Left lung (tissue), 4 donors: ENCODE measurements at regions not wholly inside any gene's neighbourhood (a gene's known extent, or its start where the extent isn't known, plus 50 kb on each side); places are given as distances from the start of the nearest gene placed in this dataset.

ENCODE experiments used
- ATAC-seq: fragments of 200-7000 bp; cut with Tn5 transposase; one replicate; pipeline ENCODE4 v1.9.1; 2020; ENCODE audit warnings: moderate library complexity
- DNase-seq, 4 donors: peaks; one replicate each; pipeline ENCODE4 v3.0.0-alpha.2; 2013 to 2020
- H3K27ac ChIP-seq, 2 donors: fragments of 200-600 bp; sonication (generic) in 1 of 2; one replicate each; pipeline versions ENCODE4 v1.5.0 to v1.8.0; 2020 to 2021
- H3K27me3 ChIP-seq, 2 donors: fragments of 200-600 bp; sonication (generic) in 1 of 2; one replicate each; pipeline versions ENCODE4 v1.5.0 to v1.8.0; 2020 to 2021
- H3K36me3 ChIP-seq, 2 donors: fragments of 200-600 bp; sonication (generic) in 1 of 2; one replicate each; pipeline versions ENCODE4 v1.5.0 to v1.8.0; 2020 to 2021
- H3K4me1 ChIP-seq, 2 donors: fragments of 200-600 bp; one replicate each; pipeline ENCODE4 v1.8.0; 2021
- H3K4me3 ChIP-seq, 2 donors: fragments of 200-600 bp; sonication (generic) in 1 of 2; one replicate each; pipeline versions ENCODE4 v1.5.0 to v1.8.0; 2020 to 2021; ENCODE audit warnings: mild to moderate bottlenecking in 1 of 2
- H3K9me3 ChIP-seq, 2 donors: fragments of 200-600 bp; sonication (generic) in 1 of 2; one replicate each; pipeline versions ENCODE4 v1.5.0 to v1.8.0; 2020 to 2021
- intact Hi-C, 2 donors: fragments of 100-400 bp; cut with DNase I; formaldehyde crosslinking; loops; one replicate each; pipeline versions ENCODE4 v1.11.2 to v1.14.2; 2022
- TF ChIP-seq, protein P1 (sequence below), 2 donors: fragments of 200-600 bp; sonication (generic) in 1 of 2; IDR thresholded peaks; one replicate each; pipeline versions ENCODE4 v1.5.0 to v1.8.0; 2021; ENCODE audit warnings: antibody characterized with exemption in 2 of 2
- donor health status: DM: no; HTN: yes; CAD: no.
- donor health status: DM: no; HTN: no; CAD: no.

DNA sequence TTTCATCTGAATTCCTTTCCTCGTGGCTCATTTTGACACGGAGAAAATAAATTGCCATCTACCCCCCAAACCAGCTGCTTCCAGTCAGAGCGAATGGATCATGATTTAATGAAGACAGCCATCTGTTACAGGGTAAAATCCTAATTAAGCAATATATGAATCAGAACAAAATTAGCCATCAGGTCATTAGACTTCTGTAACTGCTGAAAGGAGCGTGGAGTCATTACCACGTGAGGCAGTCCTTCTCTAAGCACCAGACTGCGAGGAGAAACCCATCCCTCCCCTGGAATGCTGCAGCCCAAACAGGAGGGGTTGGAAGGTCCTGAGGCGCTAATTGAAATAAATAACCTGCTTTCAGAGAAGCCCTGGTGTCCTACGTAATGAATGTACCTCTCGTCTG, 51.1 kb upstream of the TCL1A start:
- H3K36me3 ChIP-seq, result no peaks in the 10 kb centered on the region
- H3K27ac ChIP-seq, result no peak overlapping the region
- intact Hi-C loops, result no loop called here
- TF ChIP-seq, protein P1, sequence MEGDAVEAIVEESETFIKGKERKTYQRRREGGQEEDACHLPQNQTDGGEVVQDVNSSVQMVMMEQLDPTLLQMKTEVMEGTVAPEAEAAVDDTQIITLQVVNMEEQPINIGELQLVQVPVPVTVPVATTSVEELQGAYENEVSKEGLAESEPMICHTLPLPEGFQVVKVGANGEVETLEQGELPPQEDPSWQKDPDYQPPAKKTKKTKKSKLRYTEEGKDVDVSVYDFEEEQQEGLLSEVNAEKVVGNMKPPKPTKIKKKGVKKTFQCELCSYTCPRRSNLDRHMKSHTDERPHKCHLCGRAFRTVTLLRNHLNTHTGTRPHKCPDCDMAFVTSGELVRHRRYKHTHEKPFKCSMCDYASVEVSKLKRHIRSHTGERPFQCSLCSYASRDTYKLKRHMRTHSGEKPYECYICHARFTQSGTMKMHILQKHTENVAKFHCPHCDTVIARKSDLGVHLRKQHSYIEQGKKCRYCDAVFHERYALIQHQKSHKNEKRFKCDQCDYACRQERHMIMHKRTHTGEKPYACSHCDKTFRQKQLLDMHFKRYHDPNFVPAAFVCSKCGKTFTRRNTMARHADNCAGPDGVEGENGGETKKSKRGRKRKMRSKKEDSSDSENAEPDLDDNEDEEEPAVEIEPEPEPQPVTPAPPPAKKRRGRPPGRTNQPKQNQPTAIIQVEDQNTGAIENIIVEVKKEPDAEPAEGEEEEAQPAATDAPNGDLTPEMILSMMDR (IDR thresholded peaks at IDR 0.05), result no peak
- H3K4me3 ChIP-seq, result no peak overlapping the region
- DNase-seq (no peak), ATAC-seq (no peak)
- H3K27me3 ChIP-seq, result peaks cover 0 to 31% of the 10 kb centered on the region in 2 donors
- H3K4me1 ChIP-seq, result no peaks in the 10 kb centered on the region
- no peaks in the 10 kb centered on the region for H3K9me3 ChIP-seq

DNA sequence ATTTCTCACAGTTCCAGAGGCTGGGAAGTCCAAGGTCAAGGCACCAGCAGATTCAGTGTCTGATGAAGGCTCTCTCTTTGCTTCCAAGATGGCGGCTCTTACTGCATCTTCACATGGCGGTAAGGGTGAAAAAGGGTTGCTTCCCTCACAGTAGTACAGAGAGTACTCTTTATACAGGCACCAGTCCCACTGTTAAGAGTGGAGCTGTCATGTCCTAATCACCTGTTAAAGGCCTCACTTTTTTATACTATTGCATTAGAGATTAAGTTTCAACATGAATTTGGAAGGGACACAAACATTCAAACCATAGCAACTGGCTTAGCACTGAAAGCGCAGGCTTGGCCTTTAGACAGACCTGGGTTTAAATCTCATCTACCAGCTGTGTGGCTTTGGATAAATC, 50.0 kb upstream of the TCL1A start:
- TF ChIP-seq, protein P1 (IDR thresholded peaks at IDR 0.05), result no peak
- no peak overlapping the region for H3K27ac ChIP-seq
- no peaks in the 10 kb centered on the region for H3K4me1 ChIP-seq
- H3K9me3 ChIP-seq, result no peaks in the 10 kb centered on the region
- intact Hi-C loops, result no loop called here
- H3K27me3 ChIP-seq, result peaks cover 0 to 28% of the 10 kb centered on the region in 2 donors
- no peaks in the 10 kb centered on the region for H3K36me3 ChIP-seq
- DNase-seq (no peak), ATAC-seq (no peak)
- no peak overlapping the region for H3K4me3 ChIP-seq
